SW480 (cell line): ENCODE measurements at regions not wholly inside any gene's neighbourhood (a gene's known extent, or its start where the extent isn't known, plus 50 kb on each side); places are given as distances from the start of the nearest gene placed in this dataset.

Experiments
- DNase-seq: peaks from one replicate; pipeline ENCODE4 v3.0.0-alpha.2; 2016; ENCODE audit warnings: low spot score

GRCh38 chr10:3482200-3482993 is 302.6 kb downstream of the KLF6 start:
- peak; percentile 92 for DNase-seq

- DNase-seq: no peak
Measured at GRCh38 chr10:3481496-3481895, 303.5 kb downstream of the KLF6 start.

GRCh38 chr10:3480990-3481315 is 304.1 kb downstream of the KLF6 start:
- DNase-seq: no peak

GRCh38 chr10:3480281-3480989 is 304.6 kb downstream of the KLF6 start:
- DNase-seq: no peak

GRCh38 chr10:3478632-3479240 is 306.2 kb upstream of the PITRM1 start:
- DNase-seq: no peak

GRCh38 chr10:3478153-3478552 is 305.6 kb upstream of the PITRM1 start:
- DNase-seq: no peak

- DNase-seq: no peak
Measured at GRCh38 chr10:3477683-3478082, 305.1 kb upstream of the PITRM1 start.

GRCh38 chr10:3476640-3477448 is 304.3 kb upstream of the PITRM1 start:
- no peak for DNase-seq

- DNase-seq: no peak
Measured at GRCh38 chr10:3476186-3476585, 303.6 kb upstream of the PITRM1 start.

- no peak for DNase-seq
Measured at GRCh38 chr10:3475367-3475766, 302.8 kb upstream of the PITRM1 start.

- no peak for DNase-seq
Measured at GRCh38 chr10:3474266-3474665, 301.7 kb upstream of the PITRM1 start.

- no peak for DNase-seq
Measured at GRCh38 chr10:3473271-3473670, 300.7 kb upstream of the PITRM1 start.

GRCh38 chr10:3472287-3473051 is 299.9 kb upstream of the PITRM1 start:
- DNase-seq: no peak

- no peak for DNase-seq
Measured at GRCh38 chr10:3471927-3472286, 299.3 kb upstream of the PITRM1 start.

GRCh38 chr10:3471472-3471871 is 298.9 kb upstream of the PITRM1 start:
- no peak for DNase-seq

GRCh38 chr10:3470191-3470590 is 297.6 kb upstream of the PITRM1 start:
- DNase-seq: no peak

GRCh38 chr10:3469639-3470020 is 297.0 kb upstream of the PITRM1 start:
- DNase-seq: no peak

GRCh38 chr10:3468919-3469638 is 296.5 kb upstream of the PITRM1 start:
- peak; percentile 58 for DNase-seq

GRCh38 chr10:3467052-3467951 is 294.7 kb upstream of the PITRM1 start:
- DNase-seq: peak; percentile 97

- DNase-seq: no peak
Measured at GRCh38 chr10:3465406-3465891, 292.9 kb upstream of the PITRM1 start.
